ENCODE measurements at regions not wholly inside any gene's neighbourhood (a gene's known extent, or its start where the extent isn't known, plus 50 kb on each side); places are given as distances from the start of the nearest gene placed in this dataset.
A peak's percentile ranks its signal among the peaks of the same experiment; 100 is the strongest.

GRCh38 chr2:234245945-234246344 is 195.4 kb downstream of the SPP2 start:
- no peaks in the 10 kb centered on the region for H3K27me3 Mint-ChIP-seq
- no peak overlapping the region for H3K4me3 Mint-ChIP-seq
- H3K4me1 Mint-ChIP-seq, result peaks cover 13% of the 10 kb centered on the region
- no peaks in the 10 kb centered on the region for H3K9me3 ChIP-seq (ENCODE audit: control insufficient read depth, low read length, poor library complexity, severe bottlenecking)
- DNase-seq (no peak), ATAC-seq (no peak)
- H3K27ac Mint-ChIP-seq, result no peak overlapping the region
- no peaks in the 10 kb centered on the region for H3K36me3 Mint-ChIP-seq (ENCODE audit: low read depth)

- no peaks in the 10 kb centered on the region for H3K36me3 Mint-ChIP-seq (ENCODE audit: low read depth)
- peaks cover 13% of the 10 kb centered on the region for H3K4me1 Mint-ChIP-seq
Observed at GRCh38 chr2:234243871-234244565, 193.5 kb downstream of the SPP2 start.

GRCh38 chr2:234242459-234242836 is 191.9 kb downstream of the SPP2 start:
- Mint-ChIP-seq H3K27ac (no peak overlapping the region), H3K4me1 (peaks cover 13% of the 10 kb centered on the region), H3K4me3 (no peak overlapping the region), H3K36me3 (ENCODE audit: low read depth) (no peaks in the 10 kb centered on the region), H3K27me3 (no peaks in the 10 kb centered on the region)
- no peaks in the 10 kb centered on the region for H3K9me3 ChIP-seq (ENCODE audit: control insufficient read depth, low read length, poor library complexity, severe bottlenecking)
- DNase-seq (no peak), ATAC-seq (no peak)

More at GRCh38 chr2:234243871-234244565, 193.5 kb downstream of the SPP2 start:
- peak; percentile 30 for ATAC-seq
- no peak for DNase-seq
- peak overlapping the region; percentile 89 for H3K27ac Mint-ChIP-seq
- no peaks in the 10 kb centered on the region for H3K9me3 ChIP-seq (ENCODE audit: control insufficient read depth, low read length, poor library complexity, severe bottlenecking)
- peak overlapping the region; percentile 70 for H3K4me3 Mint-ChIP-seq
- no peaks in the 10 kb centered on the region for H3K27me3 Mint-ChIP-seq

GRCh38 chr2:234241656-234242458 is 191.4 kb downstream of the SPP2 start:
- H3K4me3 Mint-ChIP-seq, result no peak overlapping the region
- no peak for DNase-seq
- no peak for ATAC-seq
- H3K4me1 Mint-ChIP-seq, result peaks cover 13% of the 10 kb centered on the region
- H3K36me3 Mint-ChIP-seq (ENCODE audit: low read depth), result no peaks in the 10 kb centered on the region
- no peaks in the 10 kb centered on the region for H3K9me3 ChIP-seq (ENCODE audit: control insufficient read depth, low read length, poor library complexity, severe bottlenecking)
- no peaks in the 10 kb centered on the region for H3K27me3 Mint-ChIP-seq
- H3K27ac Mint-ChIP-seq, result no peak overlapping the region

- Mint-ChIP-seq H3K27ac (no peak overlapping the region), H3K4me3 (no peak overlapping the region)
- no peak for ATAC-seq
Observed at GRCh38 chr2:234240917-234241316, 190.4 kb downstream of the SPP2 start.

GRCh38 chr2:234235191-234235590 is 184.7 kb downstream of the SPP2 start:
- H3K27me3 Mint-ChIP-seq, result no peaks in the 10 kb centered on the region
- ATAC-seq (no peak), DNase-seq (no peak)
- H3K9me3 ChIP-seq (ENCODE audit: control insufficient read depth, low read length, poor library complexity, severe bottlenecking), result no peaks in the 10 kb centered on the region
- H3K4me1 Mint-ChIP-seq, result no peaks in the 10 kb centered on the region
- no peak overlapping the region for H3K27ac Mint-ChIP-seq
- H3K4me3 Mint-ChIP-seq, result no peak overlapping the region
- no peaks in the 10 kb centered on the region for H3K36me3 Mint-ChIP-seq (ENCODE audit: low read depth)

More at GRCh38 chr2:234240917-234241316, 190.4 kb downstream of the SPP2 start:
- Mint-ChIP-seq H3K36me3 (ENCODE audit: low read depth) (no peaks in the 10 kb centered on the region), H3K4me1 (peaks cover 13% of the 10 kb centered on the region), H3K27me3 (no peaks in the 10 kb centered on the region)
- DNase-seq, result no peak
- H3K9me3 ChIP-seq (ENCODE audit: control insufficient read depth, low read length, poor library complexity, severe bottlenecking), result no peaks in the 10 kb centered on the region

GRCh38 chr2:234231460-234231859 is 181.0 kb downstream of the SPP2 start:
- no peak for DNase-seq
- H3K4me3 Mint-ChIP-seq, result no peak overlapping the region
- H3K27ac Mint-ChIP-seq, result no peak overlapping the region
- H3K36me3 Mint-ChIP-seq (ENCODE audit: low read depth), result no peaks in the 10 kb centered on the region
- no peak for ATAC-seq
- no peaks in the 10 kb centered on the region for H3K27me3 Mint-ChIP-seq
- no peaks in the 10 kb centered on the region for H3K4me1 Mint-ChIP-seq
- H3K9me3 ChIP-seq (ENCODE audit: control insufficient read depth, low read length, poor library complexity, severe bottlenecking), result no peaks in the 10 kb centered on the region

GRCh38 chr2:234219046-234219310 is 168.5 kb downstream of the SPP2 start:
- H3K36me3 Mint-ChIP-seq (ENCODE audit: low read depth), result no peaks in the 10 kb centered on the region
- H3K4me1 Mint-ChIP-seq, result peaks cover 26% of the 10 kb centered on the region
- no peak for DNase-seq
- no peak for ATAC-seq
- H3K27ac Mint-ChIP-seq, result no peak overlapping the region
- H3K4me3 Mint-ChIP-seq, result peak overlapping the region; percentile 33
- H3K27me3 Mint-ChIP-seq, result no peaks in the 10 kb centered on the region
- H3K9me3 ChIP-seq (ENCODE audit: control insufficient read depth, low read length, poor library complexity, severe bottlenecking), result no peaks in the 10 kb centered on the region

- Mint-ChIP-seq H3K4me1 (peaks cover 26% of the 10 kb centered on the region), H3K27ac (no peak overlapping the region), H3K36me3 (ENCODE audit: low read depth) (no peaks in the 10 kb centered on the region), H3K4me3 (peak overlapping the region; percentile 33), H3K27me3 (no peaks in the 10 kb centered on the region)
- no peak for DNase-seq
- no peaks in the 10 kb centered on the region for H3K9me3 ChIP-seq (ENCODE audit: control insufficient read depth, low read length, poor library complexity, severe bottlenecking)
- ATAC-seq, result no peak
Observed at GRCh38 chr2:234218266-234219045, 168.0 kb downstream of the SPP2 start.

GRCh38 chr2:234212534-234212933 is 162.0 kb downstream of the SPP2 start:
- no peaks in the 10 kb centered on the region for H3K9me3 ChIP-seq (ENCODE audit: control insufficient read depth, low read length, poor library complexity, severe bottlenecking)
- no peak for ATAC-seq
- peaks cover 2% of the 10 kb centered on the region for H3K36me3 Mint-ChIP-seq (ENCODE audit: low read depth)
- no peaks in the 10 kb centered on the region for H3K27me3 Mint-ChIP-seq
- H3K4me3 Mint-ChIP-seq, result no peak overlapping the region
- no peak overlapping the region for H3K27ac Mint-ChIP-seq
- no peak for DNase-seq
- peaks cover 20% of the 10 kb centered on the region for H3K4me1 Mint-ChIP-seq

GRCh38 chr2:234211797-234212196 is 161.3 kb downstream of the SPP2 start:
- Mint-ChIP-seq H3K27me3 (no peaks in the 10 kb centered on the region), H3K4me1 (peaks cover 17% of the 10 kb centered on the region), H3K27ac (no peak overlapping the region), H3K36me3 (ENCODE audit: low read depth) (peaks cover 2% of the 10 kb centered on the region), H3K4me3 (no peak overlapping the region)
- no peaks in the 10 kb centered on the region for H3K9me3 ChIP-seq (ENCODE audit: control insufficient read depth, low read length, poor library complexity, severe bottlenecking)
- ATAC-seq, result no peak
- no peak for DNase-seq

- Mint-ChIP-seq H3K27ac (no peak overlapping the region), H3K4me3 (no peak overlapping the region), H3K27me3 (no peaks in the 10 kb centered on the region), H3K4me1 (peaks cover 4% of the 10 kb centered on the region), H3K36me3 (ENCODE audit: low read depth) (peaks cover 2% of the 10 kb centered on the region)
- no peak for ATAC-seq
- no peak for DNase-seq
- H3K9me3 ChIP-seq (ENCODE audit: control insufficient read depth, low read length, poor library complexity, severe bottlenecking), result no peaks in the 10 kb centered on the region
Observed at GRCh38 chr2:234206738-234207137, 156.2 kb downstream of the SPP2 start.

- Mint-ChIP-seq H3K27ac (no peak overlapping the region), H3K36me3 (ENCODE audit: low read depth) (no peaks in the 10 kb centered on the region), H3K4me3 (no peak overlapping the region), H3K27me3 (no peaks in the 10 kb centered on the region), H3K4me1 (no peaks in the 10 kb centered on the region)
- no peaks in the 10 kb centered on the region for H3K9me3 ChIP-seq (ENCODE audit: control insufficient read depth, low read length, poor library complexity, severe bottlenecking)
- DNase-seq (no peak), ATAC-seq (no peak)
Observed at GRCh38 chr2:234204480-234204879, 154.0 kb downstream of the SPP2 start.
